ENCODE measurements at regions not wholly inside any gene's neighbourhood (a gene's known extent, or its start where the extent isn't known, plus 50 kb on each side); places are given as distances from the start of the nearest gene placed in this dataset.
A peak's percentile ranks its signal among the peaks of the same experiment; 100 is the strongest.
"Not testable (repeated sequence)": the region's sequence is repeated elsewhere in the genome, so short reads cannot be mapped to it uniquely, and the experiment has no call there.

DNA sequence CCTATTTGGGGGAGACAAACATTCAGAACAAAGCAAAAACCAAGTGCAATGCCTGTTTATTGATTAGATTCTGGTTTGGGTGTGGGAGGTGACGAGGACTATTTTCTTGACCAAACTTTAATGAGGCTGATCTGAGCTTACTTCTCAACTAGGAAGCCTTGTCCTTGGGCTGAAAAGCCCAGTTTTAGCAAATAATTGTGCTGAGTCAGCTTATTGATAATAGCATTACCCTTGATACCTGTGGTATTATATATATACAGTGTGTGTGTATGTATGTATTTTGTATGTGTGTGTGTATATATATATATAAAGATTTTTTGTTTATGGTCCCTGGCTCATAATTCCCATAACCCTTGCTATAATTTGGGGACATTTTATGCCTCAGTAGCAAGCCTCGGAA, 880.6 kb downstream of the PCDH11X start:
- BruUV-seq (replicated peaks); H3K9ac ChIP-seq (ENCODE audit: insufficient read depth in 1 of 2, low read depth in 2 of 2, low read length in 2 of 2); CTCF ChIA-PET (ENCODE audit: low intra/inter-chr PET ratio); H3K36me3 ChIP-seq (ENCODE audit: control insufficient read depth, insufficient read depth, low read length); H3K4me1 ChIP-seq (replicated peaks in 1 of 2; ENCODE audit: control insufficient read depth in 2 of 2, insufficient read depth in 2 of 2, low read length in 2 of 2); DNase-seq (ENCODE audit: extremely low read depth in 1 of 4, low spot score in 3 of 4); H3K27ac ChIP-seq (ENCODE audit: extremely low read depth, low read depth, low read length); H3K4me3 ChIP-seq; H3K79me2 ChIP-seq (ENCODE audit: control insufficient read depth, insufficient read depth, low read length); ATAC-seq; H3K27me3 ChIP-seq (ENCODE audit: control insufficient read depth in 2 of 2, insufficient read depth in 2 of 2, low read length in 2 of 2); FAIRE-seq; POLR2A ChIA-PET; H2AFZ ChIP-seq (ENCODE audit: low read depth, low read length); H3K9me1 ChIP-seq (ENCODE audit: control insufficient read depth, insufficient read depth, low read length); in situ Hi-C loops (cut with MboI); H3K9me3 ChIP-seq (replicated peaks; ENCODE audit: control insufficient read depth, insufficient read depth, low read depth, low read length); H4K20me1 ChIP-seq (replicated peaks; ENCODE audit: control insufficient read depth, insufficient read depth, low read length); intact Hi-C loops (cut with micrococcal nuclease); H3K4me2 ChIP-seq (ENCODE audit: insufficient read depth, low read length): not testable (repeated sequence)
- TF ChIP-seq MAFK (IDR thresholded peaks at IDR 0.05; ENCODE audit: low read length) (peak; percentile 74), MAFF (IDR thresholded peaks at IDR 0.05; ENCODE audit: low read length) (peak; percentile 57)
- WGBS (ENCODE audit: insufficient coverage, low coverage, missing lambda C conversion rate): 0% methylated on average over 1 of the region's 2 CpGs

DNA sequence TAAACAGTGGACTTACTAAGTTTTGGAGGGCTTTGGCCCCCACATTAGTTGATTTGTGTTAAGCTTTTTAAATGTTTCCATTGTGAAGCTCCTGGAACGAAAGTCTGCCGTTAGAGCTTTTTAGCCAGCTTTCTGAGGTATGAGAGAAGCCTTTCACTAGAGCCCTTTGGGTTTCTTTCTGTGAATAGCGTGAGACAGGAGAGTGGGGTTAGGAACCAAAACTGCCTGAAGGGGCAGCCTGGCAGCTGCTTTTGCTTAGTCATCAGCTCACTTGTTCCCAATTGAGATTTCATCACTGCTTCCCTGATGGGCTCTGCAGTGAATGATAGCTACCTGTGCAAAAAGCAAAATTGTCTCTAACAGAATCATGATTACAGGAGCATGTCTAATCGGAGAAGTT, 913.6 kb downstream of the PCDH11X start:
- in situ Hi-C loops (cut with MboI); FAIRE-seq; H3K4me1 ChIP-seq (replicated peaks in 1 of 2; ENCODE audit: control insufficient read depth in 2 of 2, insufficient read depth in 2 of 2, low read length in 2 of 2); DNase-seq (ENCODE audit: extremely low read depth in 1 of 4, low spot score in 3 of 4); H3K4me3 ChIP-seq; H3K9me1 ChIP-seq (ENCODE audit: control insufficient read depth, insufficient read depth, low read length); H3K36me3 ChIP-seq (ENCODE audit: control insufficient read depth, insufficient read depth, low read length); ATAC-seq; H2AFZ ChIP-seq (ENCODE audit: low read depth, low read length); H3K27ac ChIP-seq (ENCODE audit: extremely low read depth, low read depth, low read length); H3K4me2 ChIP-seq (ENCODE audit: insufficient read depth, low read length); H4K20me1 ChIP-seq (replicated peaks; ENCODE audit: control insufficient read depth, insufficient read depth, low read length); H3K27me3 ChIP-seq (ENCODE audit: control insufficient read depth in 2 of 2, insufficient read depth in 2 of 2, low read length in 2 of 2); H3K9ac ChIP-seq (ENCODE audit: insufficient read depth in 1 of 2, low read depth in 2 of 2, low read length in 2 of 2); H3K79me2 ChIP-seq (ENCODE audit: control insufficient read depth, insufficient read depth, low read length); H3K9me3 ChIP-seq (replicated peaks; ENCODE audit: control insufficient read depth, insufficient read depth, low read depth, low read length); BruUV-seq (replicated peaks); POLR2A ChIA-PET; CTCF ChIA-PET (ENCODE audit: low intra/inter-chr PET ratio); intact Hi-C loops (cut with micrococcal nuclease): not testable (repeated sequence)
- 0% methylated on average over 4 of the region's 4 CpGs for WGBS (ENCODE audit: insufficient coverage, low coverage, missing lambda C conversion rate)

DNA sequence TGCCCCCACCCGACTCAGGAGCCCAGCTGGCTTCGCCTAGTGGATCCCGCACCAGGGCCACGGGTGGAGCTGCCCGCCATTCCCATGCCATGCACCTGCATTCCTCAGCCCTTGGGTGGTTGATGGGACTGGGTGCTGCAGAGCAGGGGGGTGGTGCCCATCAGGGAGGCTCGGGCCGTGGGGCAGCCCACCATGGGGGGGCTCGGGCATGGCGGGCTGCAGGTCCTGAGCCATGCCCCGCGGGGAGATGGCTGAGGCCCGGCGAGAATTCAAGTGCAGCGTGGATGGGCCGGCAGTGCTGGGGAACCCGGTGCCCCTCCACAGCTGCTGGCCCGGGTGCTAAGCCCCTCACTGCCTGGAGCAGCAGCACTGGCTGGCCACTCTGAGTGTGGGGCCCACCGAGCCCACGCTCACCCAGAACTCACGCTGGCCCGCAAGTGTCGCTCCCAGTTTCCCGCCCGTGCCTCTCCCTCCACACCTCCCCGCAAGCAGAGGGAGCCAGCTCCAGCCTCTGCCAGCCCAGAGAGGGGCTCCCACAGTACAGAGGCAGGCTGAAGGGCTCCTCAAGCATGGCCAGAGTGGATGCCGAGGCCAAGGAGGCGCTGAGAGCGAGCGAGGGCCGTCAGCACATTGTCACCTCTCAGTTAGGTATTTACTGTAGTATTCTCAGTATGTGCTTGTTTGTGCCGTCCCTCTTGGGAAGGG, 920.4 kb downstream of the PCDH11X start:
- POLR2A ChIA-PET; BruUV-seq (replicated peaks); H3K27me3 ChIP-seq (ENCODE audit: control insufficient read depth in 2 of 2, insufficient read depth in 2 of 2, low read length in 2 of 2); FAIRE-seq; H4K20me1 ChIP-seq (replicated peaks; ENCODE audit: control insufficient read depth, insufficient read depth, low read length); H3K9me1 ChIP-seq (ENCODE audit: control insufficient read depth, insufficient read depth, low read length); in situ Hi-C loops (cut with MboI); H3K4me1 ChIP-seq (replicated peaks in 1 of 2; ENCODE audit: control insufficient read depth in 2 of 2, insufficient read depth in 2 of 2, low read length in 2 of 2); H3K36me3 ChIP-seq (ENCODE audit: control insufficient read depth, insufficient read depth, low read length); ATAC-seq; H3K79me2 ChIP-seq (ENCODE audit: control insufficient read depth, insufficient read depth, low read length); H3K4me3 ChIP-seq; CTCF ChIA-PET (ENCODE audit: low intra/inter-chr PET ratio); H3K27ac ChIP-seq (ENCODE audit: extremely low read depth, low read depth, low read length); H2AFZ ChIP-seq (ENCODE audit: low read depth, low read length); H3K4me2 ChIP-seq (ENCODE audit: insufficient read depth, low read length); H3K9ac ChIP-seq (ENCODE audit: insufficient read depth in 1 of 2, low read depth in 2 of 2, low read length in 2 of 2); H3K9me3 ChIP-seq (replicated peaks; ENCODE audit: control insufficient read depth, insufficient read depth, low read depth, low read length); intact Hi-C loops (cut with micrococcal nuclease); DNase-seq (ENCODE audit: extremely low read depth in 1 of 4, low spot score in 3 of 4): not testable (repeated sequence)
- WGBS (ENCODE audit: insufficient coverage, low coverage, missing lambda C conversion rate): 6% methylated on average over 2 of the region's 31 CpGs

DNA sequence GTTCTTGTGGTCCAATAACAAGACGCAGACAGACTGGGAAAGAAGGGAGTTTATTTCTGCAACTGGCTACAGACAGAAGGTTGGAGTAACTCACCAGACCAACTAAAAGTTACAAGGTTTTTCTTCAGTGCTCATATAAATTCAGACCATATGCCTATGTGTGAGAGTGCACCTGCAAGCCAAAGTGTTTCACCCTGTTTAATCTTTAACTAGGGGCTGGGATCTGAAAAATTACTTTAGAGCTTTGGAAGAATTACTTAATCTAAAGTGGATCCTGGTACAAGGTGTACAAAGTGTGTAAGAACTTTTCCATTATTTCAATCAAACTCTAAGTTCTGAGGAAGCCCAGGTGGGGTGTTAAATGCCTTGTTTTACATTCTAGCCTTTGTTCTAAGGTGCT, 930.6 kb downstream of the PCDH11X start:
- H2AFZ ChIP-seq (ENCODE audit: low read depth, low read length); H3K4me2 ChIP-seq (ENCODE audit: insufficient read depth, low read length); H3K9me3 ChIP-seq (replicated peaks; ENCODE audit: control insufficient read depth, insufficient read depth, low read depth, low read length); ATAC-seq; in situ Hi-C loops (cut with MboI); DNase-seq (ENCODE audit: extremely low read depth in 1 of 4, low spot score in 3 of 4); CTCF ChIA-PET (ENCODE audit: low intra/inter-chr PET ratio); BruUV-seq (replicated peaks); POLR2A ChIA-PET; H3K36me3 ChIP-seq (ENCODE audit: control insufficient read depth, insufficient read depth, low read length); H3K9me1 ChIP-seq (ENCODE audit: control insufficient read depth, insufficient read depth, low read length); intact Hi-C loops (cut with micrococcal nuclease); H3K4me1 ChIP-seq (replicated peaks in 1 of 2; ENCODE audit: control insufficient read depth in 2 of 2, insufficient read depth in 2 of 2, low read length in 2 of 2); H3K9ac ChIP-seq (ENCODE audit: insufficient read depth in 1 of 2, low read depth in 2 of 2, low read length in 2 of 2); H3K27me3 ChIP-seq (ENCODE audit: control insufficient read depth in 2 of 2, insufficient read depth in 2 of 2, low read length in 2 of 2); H4K20me1 ChIP-seq (replicated peaks; ENCODE audit: control insufficient read depth, insufficient read depth, low read length); H3K79me2 ChIP-seq (ENCODE audit: control insufficient read depth, insufficient read depth, low read length); H3K27ac ChIP-seq (ENCODE audit: extremely low read depth, low read depth, low read length); FAIRE-seq; H3K4me3 ChIP-seq: not testable (repeated sequence)
- WGBS (ENCODE audit: insufficient coverage, low coverage, missing lambda C conversion rate): 0% methylated on average over 1 of the region's 1 CpG
